GM13977 (cell line): ENCODE measurements at regions not wholly inside any gene's neighbourhood (a gene's known extent, or its start where the extent isn't known, plus 50 kb on each side); places are given as distances from the start of the nearest gene placed in this dataset.
A peak's percentile ranks its signal among the peaks of the same experiment; 100 is the strongest.
"Not testable (repeated sequence)": the region's sequence is repeated elsewhere in the genome, so short reads cannot be mapped to it uniquely, and the experiment has no call there.

Experiments
- DNase-seq: peaks from one replicate; pipeline ENCODE4 v3.0.0; 2012; ENCODE audit warnings: low spot score
- in situ Hi-C: fragments of 300-500 bp; cut with MboI; formaldehyde crosslinking; loops from one replicate; pipeline ENCODE4 v1.12.0; 2022; ENCODE audit warnings: low sequenced_read_pairs, low pct_unique_long_range_greater_than_20kb, mixed read lengths, inconsistent platforms; ENCODE audit not compliant: unreplicated experiment
- TF ChIP-seq, protein P1 (sequence below): IDR thresholded peaks from 2 replicates; pipeline ENCODE4 v1.5.1; 2012; ENCODE audit warnings: mild to moderate bottlenecking, control low read depth; ENCODE audit not compliant: insufficient read depth; ENCODE audit errors: extremely low read depth, missing control alignments

GRCh38 chr12:34218193-34219045 lies 196.1 kb downstream of the ALG10 start:
- in situ Hi-C loops, result loop anchor here (10.0 to 25.0 kb wide), 2 partner anchors 106 to 174 kb away; no protein-coding TSS in a partner anchor
- peak; percentile 66 for DNase-seq
- TF ChIP-seq, protein P1, sequence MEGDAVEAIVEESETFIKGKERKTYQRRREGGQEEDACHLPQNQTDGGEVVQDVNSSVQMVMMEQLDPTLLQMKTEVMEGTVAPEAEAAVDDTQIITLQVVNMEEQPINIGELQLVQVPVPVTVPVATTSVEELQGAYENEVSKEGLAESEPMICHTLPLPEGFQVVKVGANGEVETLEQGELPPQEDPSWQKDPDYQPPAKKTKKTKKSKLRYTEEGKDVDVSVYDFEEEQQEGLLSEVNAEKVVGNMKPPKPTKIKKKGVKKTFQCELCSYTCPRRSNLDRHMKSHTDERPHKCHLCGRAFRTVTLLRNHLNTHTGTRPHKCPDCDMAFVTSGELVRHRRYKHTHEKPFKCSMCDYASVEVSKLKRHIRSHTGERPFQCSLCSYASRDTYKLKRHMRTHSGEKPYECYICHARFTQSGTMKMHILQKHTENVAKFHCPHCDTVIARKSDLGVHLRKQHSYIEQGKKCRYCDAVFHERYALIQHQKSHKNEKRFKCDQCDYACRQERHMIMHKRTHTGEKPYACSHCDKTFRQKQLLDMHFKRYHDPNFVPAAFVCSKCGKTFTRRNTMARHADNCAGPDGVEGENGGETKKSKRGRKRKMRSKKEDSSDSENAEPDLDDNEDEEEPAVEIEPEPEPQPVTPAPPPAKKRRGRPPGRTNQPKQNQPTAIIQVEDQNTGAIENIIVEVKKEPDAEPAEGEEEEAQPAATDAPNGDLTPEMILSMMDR, result peak; percentile 82

DNA sequence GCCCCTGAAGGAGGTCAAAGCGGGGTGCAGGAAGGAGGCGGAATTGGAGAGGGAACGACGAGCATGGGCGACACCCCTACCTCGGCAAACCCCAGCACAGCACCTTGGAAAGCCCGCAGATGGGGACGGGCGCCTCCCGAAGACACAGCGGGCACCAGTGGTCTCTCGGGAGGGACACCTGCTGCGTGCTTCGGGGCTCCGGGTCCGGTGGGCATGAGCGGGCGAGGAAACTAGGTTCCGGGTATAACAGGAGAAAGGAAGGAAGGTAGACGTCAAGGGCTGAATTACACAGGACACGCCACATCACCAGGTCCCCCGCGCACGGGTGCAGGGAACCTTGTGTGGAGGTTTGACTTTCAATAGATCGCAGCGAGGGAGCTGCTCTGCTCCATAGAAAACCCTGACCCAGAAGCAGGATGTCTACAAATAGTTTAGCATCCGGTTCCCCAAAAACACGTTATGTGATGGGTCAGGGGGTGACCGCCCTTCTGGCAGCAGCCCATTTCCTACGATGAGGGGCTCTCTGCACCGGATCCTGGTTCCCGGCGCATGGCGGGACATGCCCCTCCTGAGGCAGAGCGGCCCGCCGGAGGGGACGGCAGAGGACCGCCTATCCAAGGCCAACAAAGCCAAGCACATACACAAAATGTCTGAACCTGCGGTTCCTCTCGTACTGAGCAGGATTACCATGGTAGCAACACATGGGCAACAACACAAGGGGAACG lies 196.9 kb downstream of the ALG10 start:
- in situ Hi-C loops, result loop anchor here (10.0 to 25.0 kb wide), 2 partner anchors 107 to 174 kb away; no protein-coding TSS in a partner anchor
- no peak for DNase-seq

DNA sequence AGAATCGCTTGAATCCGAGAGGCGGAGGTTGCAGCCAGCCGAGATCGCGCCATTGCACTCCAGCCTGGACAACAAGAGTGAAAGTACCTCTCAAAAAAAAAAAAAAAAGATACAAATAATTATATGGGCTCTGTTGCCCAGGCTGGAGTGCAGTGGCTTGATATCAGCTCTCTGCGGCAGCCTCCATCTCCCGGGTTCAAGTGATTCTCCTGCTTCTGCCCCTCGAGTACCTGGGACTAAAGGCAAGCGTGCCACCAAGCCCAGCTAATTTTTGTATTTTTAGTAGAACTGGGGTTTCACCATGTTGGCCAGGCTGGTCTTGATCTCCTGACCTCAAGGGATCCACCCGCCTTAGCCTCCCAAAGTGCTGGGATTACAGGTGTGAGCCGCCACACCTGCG lies 197.8 kb downstream of the ALG10 start:
- not testable (repeated sequence) for DNase-seq
- in situ Hi-C loops, result loop anchor here (25.0 kb wide), 1 partner anchor 108 kb away; no protein-coding TSS in a partner anchor

More for the DNA sequence above, 196.9 kb downstream of the ALG10 start:
- TF ChIP-seq, protein P1, result no peak

GRCh38 chr12:34223640-34224039 lies 201.3 kb downstream of the ALG10 start:
- no peak for DNase-seq
- in situ Hi-C loops, result loop anchor here (25.0 kb wide), 1 partner anchor 111 kb away; no protein-coding TSS in a partner anchor

DNA sequence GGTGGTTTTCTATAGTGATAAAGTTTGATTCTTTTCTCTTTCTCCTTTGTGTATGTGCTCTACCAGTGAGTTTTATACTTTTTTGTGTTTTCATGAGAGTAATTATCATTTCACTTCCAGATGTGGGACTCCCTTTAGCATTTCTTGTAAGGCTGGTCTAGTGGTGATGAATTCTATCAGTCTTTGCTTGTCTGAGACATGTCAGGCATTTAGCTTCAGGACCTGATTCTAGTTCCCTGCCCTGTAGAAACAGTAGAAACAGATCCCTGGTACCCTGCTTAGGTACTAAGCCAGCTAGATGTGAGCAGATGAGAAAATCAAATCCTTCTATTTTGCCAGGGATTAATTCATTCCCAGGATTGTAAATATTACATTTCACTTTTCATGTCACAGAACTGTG lies 203.7 kb downstream of the ALG10 start:
- DNase-seq, in situ Hi-C loops: not testable (repeated sequence)

More at GRCh38 chr12:34223640-34224039, 201.3 kb downstream of the ALG10 start:
- TF ChIP-seq, protein P1, result no peak

- in situ Hi-C loops, DNase-seq: not testable (repeated sequence)
Observed at GRCh38 chr12:34228046-34228445, 205.8 kb downstream of the ALG10 start.

- in situ Hi-C loops, DNase-seq: not testable (repeated sequence)
Observed at GRCh38 chr12:34229033-34229432, 206.7 kb downstream of the ALG10 start.

DNA sequence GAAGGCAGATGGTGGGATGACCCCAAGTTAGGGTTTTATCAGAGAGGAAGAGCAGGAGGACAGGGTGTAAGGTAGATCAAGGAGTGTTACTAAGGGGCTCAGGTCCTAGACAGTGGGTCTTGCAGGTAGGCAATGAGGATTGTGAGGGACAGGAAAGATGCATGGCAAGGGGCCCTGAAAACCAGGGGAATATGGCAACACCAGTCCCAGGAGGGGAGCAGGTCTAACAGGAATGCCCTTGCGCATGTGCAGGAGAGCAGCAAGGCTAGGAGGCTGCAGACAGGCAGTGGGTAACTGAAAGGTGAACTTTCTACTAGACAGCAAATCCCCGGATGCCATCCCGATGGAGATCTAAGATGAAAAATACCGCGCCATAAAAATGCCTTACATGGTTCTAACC lies 211.3 kb downstream of the ALG10 start:
- no peak for DNase-seq
- TF ChIP-seq, protein P1, result no peak
- in situ Hi-C loops, result no loop called here
